ENCODE measurements at regions not wholly inside any gene's neighbourhood (a gene's known extent, or its start where the extent isn't known, plus 50 kb on each side); places are given as distances from the start of the nearest gene placed in this dataset.
A peak's percentile ranks its signal among the peaks of the same experiment; 100 is the strongest.

- peak; percentile 45 for DNase-seq
These were observed 581.0 kb upstream of the CHORDC1 start for GRCh38 chr11:90803831-90804230.

- DNase-seq, result peak; percentile 29
These were observed 580.5 kb upstream of the CHORDC1 start for GRCh38 chr11:90803366-90803765.

GRCh38 chr11:90798769-90799168 is 575.9 kb upstream of the CHORDC1 start:
- DNase-seq, result no peak

GRCh38 chr11:90795746-90796145 is 572.9 kb upstream of the CHORDC1 start:
- no peak for DNase-seq

- DNase-seq, result no peak
These were observed 566.1 kb upstream of the CHORDC1 start for GRCh38 chr11:90788961-90789360.

- no peak for DNase-seq
These were observed 561.5 kb upstream of the CHORDC1 start for GRCh38 chr11:90784241-90784814.

- DNase-seq, result no peak
These were observed 560.3 kb upstream of the CHORDC1 start for GRCh38 chr11:90783111-90783510.

- DNase-seq, result no peak
These were observed 556.2 kb upstream of the CHORDC1 start for GRCh38 chr11:90779098-90779497.

GRCh38 chr11:90775567-90776165 is 552.8 kb upstream of the CHORDC1 start:
- no peak for DNase-seq

GRCh38 chr11:90774727-90775566 is 552.1 kb upstream of the CHORDC1 start:
- no peak for DNase-seq

GRCh38 chr11:90770007-90770406 is 547.2 kb upstream of the CHORDC1 start:
- DNase-seq, result no peak

- DNase-seq, result no peak
These were observed 543.3 kb upstream of the CHORDC1 start for GRCh38 chr11:90766121-90766520.

- DNase-seq, result no peak
These were observed 541.8 kb upstream of the CHORDC1 start for GRCh38 chr11:90764691-90765090.

GRCh38 chr11:90757849-90758494 is 535.1 kb upstream of the CHORDC1 start:
- no peak for DNase-seq

GRCh38 chr11:90756617-90757016 is 533.8 kb upstream of the CHORDC1 start:
- no peak for DNase-seq

GRCh38 chr11:90753546-90753945 is 530.7 kb upstream of the CHORDC1 start:
- DNase-seq, result no peak

- peak; percentile 3 for DNase-seq
These were observed 524.2 kb upstream of the CHORDC1 start for GRCh38 chr11:90747057-90747456.

GRCh38 chr11:90744169-90744568 is 521.3 kb upstream of the CHORDC1 start:
- DNase-seq, result no peak

GRCh38 chr11:90738799-90739198 is 516.0 kb upstream of the CHORDC1 start:
- no peak for DNase-seq

GRCh38 chr11:90737444-90738050 is 514.7 kb upstream of the CHORDC1 start:
- DNase-seq, result no peak

- no peak for DNase-seq
These were observed 509.6 kb upstream of the CHORDC1 start for GRCh38 chr11:90732486-90732885.

- no peak for DNase-seq
These were observed 500.6 kb upstream of the CHORDC1 start for GRCh38 chr11:90723475-90723874.

Data from dermis blood vessel endothelial cell (primary cell).